Esophagus squamous epithelium (tissue), 4 donors: ENCODE measurements at regions not wholly inside any gene's neighbourhood (a gene's known extent, or its start where the extent isn't known, plus 50 kb on each side); places are given as distances from the start of the nearest gene placed in this dataset.

ENCODE experiments used
- CTCF ChIP-seq, 6 experiments: fragments of 450-650 bp in 4 of 6; fragments of 200-600 bp in 2 of 6; sonication (generic) in 2 of 6; IDR thresholded peaks; one replicate each; pipeline ENCODE4 v1.5.1; 2016 to 2019; ENCODE audit warnings: antibody characterized with exemption in 6 of 6, mild to moderate bottlenecking in 4 of 6, moderate library complexity in 4 of 6
- POLR2A ChIP-seq, 4 donors: fragments of 450-650 bp; IDR thresholded peaks; one replicate each; pipeline ENCODE4 v1.6.1; 2017; ENCODE audit warnings: antibody characterized with exemption in 4 of 4, mild to moderate bottlenecking in 4 of 4, moderate library complexity in 3 of 4

GRCh38 chr3:87627316-87627715 is 350.9 kb upstream of the POU1F1 start:
- no peak for TF ChIP-seq CTCF (IDR thresholded peaks at IDR 0.05)
- TF ChIP-seq POLR2A (IDR thresholded peaks at IDR 0.05) = no peak
